HG03457 (cell line): ENCODE measurements at regions not wholly inside any gene's neighbourhood (a gene's known extent, or its start where the extent isn't known, plus 50 kb on each side); places are given as distances from the start of the nearest gene placed in this dataset.
"Not testable (repeated sequence)": the region's sequence is repeated elsewhere in the genome, so short reads cannot be mapped to it uniquely, and the experiment has no call there.

Experiments used
- ATAC-seq: cut with Tn5 transposase; IDR thresholded peaks from one replicate; pipeline ENCODE4 v1.9.1; 2021; ENCODE audit warnings: moderate number of reproducible peaks; ENCODE audit not compliant: unreplicated experiment

- ATAC-seq = no peak
Measured at GRCh38 chr2:53543083-53543482, 224.5 kb upstream of the CHAC2 start.

DNA sequence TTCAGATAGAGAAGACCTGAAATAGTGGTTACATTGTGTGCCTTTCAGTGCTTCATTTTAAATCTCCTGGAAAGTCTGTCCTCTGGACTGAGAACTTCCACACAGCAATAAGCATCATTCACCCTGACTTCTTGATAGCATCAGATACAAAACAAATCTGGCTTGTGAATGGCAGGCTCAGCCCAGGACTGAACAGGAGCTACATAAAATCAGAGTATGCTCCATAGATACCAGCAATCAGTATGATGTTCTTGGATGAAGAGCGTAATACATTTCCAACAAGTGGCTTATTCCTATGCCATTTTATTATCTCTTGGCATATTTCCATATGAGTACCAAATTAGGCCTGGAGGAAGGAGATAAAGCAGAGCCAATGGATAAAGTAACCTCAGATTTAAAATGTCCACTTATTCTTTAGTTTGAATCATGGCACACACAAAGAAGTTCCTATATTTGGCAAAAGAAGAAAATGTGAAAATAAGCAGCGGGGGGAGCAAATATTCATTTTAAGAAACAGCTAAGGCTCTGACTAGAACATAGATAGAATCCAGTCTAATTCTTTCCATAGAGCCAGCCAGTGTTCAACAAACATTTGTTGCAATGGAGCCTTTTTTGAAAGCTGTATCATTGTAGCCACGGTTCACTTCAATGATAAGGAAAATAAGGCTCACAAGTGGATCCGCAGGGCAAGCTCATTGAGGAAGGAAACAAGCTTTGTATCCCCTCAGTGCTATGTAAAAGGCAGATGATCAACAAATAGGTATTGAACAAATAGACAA is 230.8 kb upstream of the CHAC2 start:
- ATAC-seq = no peak

GRCh38 chr2:53535234-53535840 is 232.3 kb upstream of the CHAC2 start:
- ATAC-seq = no peak

DNA sequence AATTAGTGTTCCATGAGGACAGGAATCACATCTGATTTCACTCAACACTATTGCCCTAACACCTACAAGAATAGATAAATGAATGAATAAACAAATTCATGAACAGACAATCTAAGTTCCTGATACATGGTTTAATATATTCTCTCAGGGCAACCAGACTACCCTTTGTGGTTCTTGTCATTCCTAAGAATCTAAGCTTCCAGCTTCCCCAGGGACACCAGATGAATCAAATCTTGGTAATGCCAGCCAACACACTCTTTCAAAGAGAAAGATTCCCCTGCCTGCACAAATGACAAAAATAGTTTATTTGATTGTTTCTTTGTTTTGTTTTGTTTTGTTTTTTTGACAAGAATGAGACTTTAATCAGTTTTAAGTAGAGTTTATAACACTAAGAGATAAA is 237.5 kb upstream of the CHAC2 start:
- no peak for ATAC-seq

DNA sequence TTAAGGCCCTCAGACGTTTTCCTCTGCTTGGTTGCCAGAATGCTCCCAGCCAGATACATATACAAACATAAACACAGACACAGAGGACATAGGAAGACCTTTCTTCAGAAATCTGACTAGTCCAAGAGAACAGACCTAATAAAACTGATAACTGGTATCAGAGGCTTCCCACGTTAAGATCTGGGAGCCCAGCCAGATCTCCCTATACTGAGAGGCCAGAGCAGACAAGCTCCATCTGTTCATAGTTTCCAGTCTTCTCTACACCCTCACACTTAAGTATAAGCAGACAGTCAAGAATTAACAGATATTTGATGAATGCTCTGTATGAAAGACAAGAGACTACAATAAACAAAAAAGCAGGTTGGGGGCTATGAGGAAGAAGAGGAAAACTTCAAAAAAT is 240.5 kb upstream of the CHAC2 start:
- ATAC-seq = no peak

- no peak for ATAC-seq
Measured at GRCh38 chr2:53519918-53520841, 247.4 kb upstream of the CHAC2 start.

GRCh38 chr2:53517406-53517805 is 250.2 kb upstream of the CHAC2 start:
- no peak for ATAC-seq

GRCh38 chr2:53516650-53517049 is 251.0 kb upstream of the CHAC2 start:
- ATAC-seq = no peak

- no peak for ATAC-seq
Measured at GRCh38 chr2:53515435-53516332, 251.9 kb upstream of the CHAC2 start.

- ATAC-seq = no peak
Measured at GRCh38 chr2:53513167-53513666, 254.4 kb upstream of the CHAC2 start.

DNA sequence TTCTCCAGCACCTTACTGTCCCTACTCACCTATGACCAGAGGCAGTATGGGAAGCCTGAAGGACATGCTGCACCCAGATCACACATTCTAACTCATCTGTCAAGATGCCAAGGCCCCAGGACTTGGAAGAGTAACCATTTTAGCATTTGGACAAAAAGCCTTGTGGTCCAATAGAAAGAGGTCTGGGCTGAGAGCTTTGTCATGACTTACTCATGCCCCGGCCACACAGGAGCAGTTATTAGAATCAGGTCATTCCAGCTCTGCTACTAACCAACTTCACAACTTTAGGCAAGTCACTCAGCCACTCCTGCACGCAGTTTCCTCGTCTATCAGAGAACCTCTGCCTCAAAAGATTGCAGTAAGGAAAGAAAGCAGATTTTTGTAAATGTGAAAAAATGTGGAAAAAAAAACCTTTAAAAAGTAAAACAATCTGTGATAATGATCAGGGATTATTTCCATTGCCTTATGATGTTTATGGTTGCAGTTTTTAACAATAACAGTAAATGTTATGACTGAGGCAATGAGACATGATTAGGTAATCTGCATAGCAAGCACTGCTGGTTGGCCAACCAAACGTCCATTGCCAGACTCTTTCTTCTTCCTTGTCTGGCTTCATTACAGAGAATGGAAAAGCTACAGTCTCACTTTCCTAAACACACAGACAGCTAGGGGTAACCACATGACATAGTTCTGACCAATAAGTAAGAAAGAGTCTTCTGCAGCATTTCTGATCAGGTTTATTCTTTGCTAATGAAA is 255.4 kb upstream of the CHAC2 start:
- ATAC-seq = no peak

DNA sequence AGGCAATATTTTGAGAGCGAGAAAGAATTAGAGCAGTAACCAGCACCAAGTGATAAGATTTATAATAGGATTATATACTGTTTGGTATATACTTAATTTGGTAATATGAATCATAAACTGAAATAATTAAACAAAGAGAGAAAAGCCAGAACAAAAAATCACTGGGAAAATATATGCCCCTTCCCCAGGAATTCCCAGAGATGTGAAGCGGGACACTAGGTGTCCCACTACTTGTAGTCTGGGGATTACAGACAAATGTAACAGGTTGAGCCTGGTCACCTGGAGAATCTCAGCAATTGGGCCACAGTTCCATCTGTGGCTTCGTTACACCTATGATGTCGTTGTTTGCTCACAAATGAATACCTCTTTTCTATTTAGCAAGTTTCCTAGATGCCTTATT is 256.1 kb upstream of the CHAC2 start:
- ATAC-seq = no peak

- ATAC-seq = no peak
Measured at GRCh38 chr2:53510401-53510800, 257.2 kb upstream of the CHAC2 start.

DNA sequence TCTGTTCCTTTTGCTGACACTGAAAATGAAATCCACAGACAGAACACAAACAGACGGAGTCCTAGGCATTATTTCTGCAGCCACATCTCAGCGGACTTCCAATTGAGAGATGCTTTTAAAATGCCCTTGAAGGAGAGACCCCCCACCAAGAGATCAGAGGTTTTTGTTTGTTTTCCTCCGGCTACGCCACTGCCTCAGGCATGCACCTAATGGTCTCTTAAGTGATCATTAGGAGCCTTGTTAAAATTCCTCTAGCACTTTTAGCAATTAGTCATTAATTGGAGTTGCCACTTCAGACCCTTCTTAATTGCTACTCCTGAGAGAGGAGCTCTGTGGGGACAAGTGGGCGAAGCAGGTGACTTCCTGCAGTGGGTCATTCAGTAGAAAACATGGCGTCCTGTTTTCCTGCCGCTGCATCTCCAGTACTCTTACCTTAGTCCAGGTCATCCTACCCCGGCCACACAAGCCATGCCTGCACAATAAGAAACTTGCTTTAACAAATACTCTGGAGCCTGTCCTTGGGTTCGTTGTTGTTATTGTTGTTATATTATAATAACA is 257.7 kb upstream of the CHAC2 start:
- ATAC-seq = no peak

DNA sequence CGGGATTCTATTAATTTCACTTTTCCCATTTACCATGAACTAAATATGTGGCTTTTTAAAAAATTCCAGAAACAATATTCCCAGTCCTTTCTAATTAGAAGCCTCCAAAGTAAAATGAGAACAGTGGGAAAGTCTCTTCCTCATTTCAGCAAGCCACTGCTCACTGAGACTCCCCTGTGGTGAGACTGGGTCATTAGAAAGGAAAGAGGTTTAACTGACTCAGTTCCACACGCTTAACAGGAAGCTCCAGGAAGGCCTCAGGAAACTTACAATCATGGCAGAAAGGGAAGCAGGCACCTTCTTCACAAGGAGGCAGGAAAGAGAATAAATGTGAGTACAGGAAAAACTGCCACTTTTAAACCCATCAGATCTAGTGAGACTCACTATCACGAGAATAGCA is 258.9 kb upstream of the CHAC2 start:
- ATAC-seq = no peak

- ATAC-seq = not testable (repeated sequence)
Measured at GRCh38 chr2:53507070-53507469, 260.5 kb upstream of the CHAC2 start.

DNA sequence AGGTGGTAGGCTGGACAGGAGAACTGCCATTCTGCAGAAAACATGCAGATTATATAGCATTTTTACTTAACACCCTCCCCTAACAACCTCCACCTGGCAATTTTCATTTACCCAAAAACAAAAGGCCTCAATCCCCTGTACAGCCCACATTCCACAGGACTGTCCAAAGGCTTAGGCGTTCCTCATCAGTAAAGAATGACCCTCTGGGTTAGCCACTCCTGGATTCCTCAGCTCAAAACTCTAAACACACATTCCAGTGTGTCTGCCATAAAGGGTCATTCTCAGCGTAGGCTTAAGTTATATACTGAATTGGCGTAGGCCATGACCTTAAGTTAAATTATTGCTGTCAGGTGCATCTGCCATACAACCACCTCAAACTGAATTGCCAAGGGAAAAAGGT is 261.8 kb upstream of the CHAC2 start:
- no peak for ATAC-seq

DNA sequence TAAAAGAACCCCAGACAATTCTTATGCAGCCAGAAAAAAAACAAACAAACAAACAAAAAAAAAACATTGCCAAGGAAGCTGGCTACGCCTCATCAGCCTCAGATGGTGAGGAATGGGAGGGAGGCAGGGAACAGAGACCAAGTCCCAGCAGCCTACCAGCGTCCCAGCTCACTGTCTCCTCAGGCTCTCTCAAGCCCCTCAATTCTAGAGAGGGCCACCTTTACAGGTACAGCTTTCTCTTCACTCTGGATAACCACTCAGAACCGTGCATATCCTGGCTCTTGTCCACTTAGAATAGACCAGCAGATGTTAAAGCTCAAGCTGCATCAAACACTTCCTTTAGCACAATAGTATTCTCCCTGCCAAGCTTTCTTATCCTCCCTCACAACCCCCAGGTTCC is 263.1 kb upstream of the CHAC2 start:
- no peak for ATAC-seq

DNA sequence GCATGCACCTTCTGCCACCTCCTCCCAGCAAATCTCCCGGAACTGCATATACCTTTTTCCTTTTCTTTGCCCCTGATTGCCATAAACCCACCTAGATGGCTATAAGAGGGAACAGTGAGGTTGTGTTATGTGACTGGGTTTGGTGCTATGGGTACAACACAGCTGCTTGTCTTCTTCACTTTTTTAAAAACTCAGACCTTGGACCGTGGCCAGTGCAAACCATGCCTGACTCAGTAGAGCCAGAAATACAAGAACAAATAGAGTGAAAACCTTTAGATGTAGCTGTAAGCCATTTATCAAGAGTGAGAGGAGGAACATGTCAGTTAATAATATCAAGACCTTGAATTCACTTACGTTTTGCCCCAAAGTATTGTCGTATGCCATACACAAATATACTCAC is 267.4 kb upstream of the CHAC2 start:
- no peak for ATAC-seq
